ENCODE measurements at regions not wholly inside any gene's neighbourhood (a gene's known extent, or its start where the extent isn't known, plus 50 kb on each side); places are given as distances from the start of the nearest gene placed in this dataset.

- no peak for TF ChIP-seq CTCF (IDR thresholded peaks at IDR 0.05; ENCODE audit: insufficient read depth, low read depth, low read length)
- no peak overlapping the region for H3K4me3 ChIP-seq (ENCODE audit: low read depth, low read length)
- H3K27me3 ChIP-seq (ENCODE audit: control insufficient read depth, insufficient read depth, low read length), result no peaks in the 10 kb centered on the region
- H3K36me3 ChIP-seq (ENCODE audit: control insufficient read depth, insufficient read depth, low read length), result no peaks in the 10 kb centered on the region
- CTCF ChIA-PET, result no interaction called here
- POLR2A ChIA-PET, result no interaction called here
- DNase-seq (ENCODE audit: low read depth), result no peak
Measured at GRCh38 chr1:96059276-96059675, 662.3 kb upstream of the PTBP2 start.

- ChIA-PET CTCF (no interaction called here), POLR2A (no interaction called here)
- DNase-seq (ENCODE audit: low read depth), result no peak
- Histone ChIP-seq H3K27me3 (ENCODE audit: control insufficient read depth, insufficient read depth, low read length) (no peaks in the 10 kb centered on the region), H3K36me3 (ENCODE audit: control insufficient read depth, insufficient read depth, low read length) (no peaks in the 10 kb centered on the region), H3K4me3 (ENCODE audit: low read depth, low read length) (no peak overlapping the region)
- TF ChIP-seq CTCF (IDR thresholded peaks at IDR 0.05; ENCODE audit: insufficient read depth, low read depth, low read length), result no peak
Measured at GRCh38 chr1:96059736-96060135, 661.8 kb upstream of the PTBP2 start.

- H3K27me3 ChIP-seq (ENCODE audit: control insufficient read depth, insufficient read depth, low read length), result no peaks in the 10 kb centered on the region
- no peak overlapping the region for H3K4me3 ChIP-seq (ENCODE audit: low read depth, low read length)
- POLR2A ChIA-PET, result no interaction called here
- no peaks in the 10 kb centered on the region for H3K36me3 ChIP-seq (ENCODE audit: control insufficient read depth, insufficient read depth, low read length)
- CTCF ChIA-PET, result no interaction called here
- no peak for DNase-seq (ENCODE audit: low read depth)
- no peak for TF ChIP-seq CTCF (IDR thresholded peaks at IDR 0.05; ENCODE audit: insufficient read depth, low read depth, low read length)
Measured at GRCh38 chr1:96060621-96061020, 661.0 kb upstream of the PTBP2 start.

- DNase-seq (ENCODE audit: low read depth), result no peak
- no peaks in the 10 kb centered on the region for H3K27me3 ChIP-seq (ENCODE audit: control insufficient read depth, insufficient read depth, low read length)
- CTCF ChIA-PET, result interaction anchor here (1.7 kb wide), 1 partner anchor 9 kb away, joined by 5 read pairs; no protein-coding TSS in a partner anchor
- no peak overlapping the region for H3K4me3 ChIP-seq (ENCODE audit: low read depth, low read length)
- TF ChIP-seq CTCF (IDR thresholded peaks at IDR 0.05; ENCODE audit: insufficient read depth, low read depth, low read length), result no peak
- POLR2A ChIA-PET, result no interaction called here
- H3K36me3 ChIP-seq (ENCODE audit: control insufficient read depth, insufficient read depth, low read length), result no peaks in the 10 kb centered on the region
Measured at GRCh38 chr1:96072021-96072420, 649.6 kb upstream of the PTBP2 start.

- ChIA-PET CTCF (interaction anchor here (0.6 to 1.7 kb wide), 2 partner anchors 8 to 89 kb away, joined by 4 to 5 read pairs; no protein-coding TSS in a partner anchor), POLR2A (no interaction called here)
- Histone ChIP-seq H3K27me3 (ENCODE audit: control insufficient read depth, insufficient read depth, low read length) (no peaks in the 10 kb centered on the region), H3K4me3 (ENCODE audit: low read depth, low read length) (no peak overlapping the region), H3K36me3 (ENCODE audit: control insufficient read depth, insufficient read depth, low read length) (no peaks in the 10 kb centered on the region)
- no peak for TF ChIP-seq CTCF (IDR thresholded peaks at IDR 0.05; ENCODE audit: insufficient read depth, low read depth, low read length)
- DNase-seq (ENCODE audit: low read depth), result no peak
Measured at GRCh38 chr1:96073100-96073499, 648.5 kb upstream of the PTBP2 start.

Data from BJ (cell line).